Pancreas (tissue), 10 donors: ENCODE measurements at regions not wholly inside any gene's neighbourhood (a gene's known extent, or its start where the extent isn't known, plus 50 kb on each side); places are given as distances from the start of the nearest gene placed in this dataset.
"Not testable (repeated sequence)": the region's sequence is repeated elsewhere in the genome, so short reads cannot be mapped to it uniquely, and the experiment has no call there.

Source experiments
- ATAC-seq, 4 donors: fragments of 200-7000 bp; cut with Tn5 transposase; one replicate each; pipeline versions ENCODE4 v1.8.0 to v1.9.1; 2020; ENCODE audit warnings: mild to moderate bottlenecking in 4 of 4, moderate library complexity in 4 of 4
- DNase-seq, 6 donors: peaks; one replicate each; pipeline ENCODE4 v3.0.0-alpha.2; 2020
- FAIRE-seq: peaks from 2 replicates; lab custom pipeline; 2012; peaks lifted over from hg19 to GRCh38; lab: Jason Lieb, UNC
- H3K27ac ChIP-seq, 4 donors: fragments of 200-600 bp; sonication (generic); 1 replicate in 3 of 4; 2 replicates in 1 of 4; pipeline versions ENCODE4 v1.5.0 to v1.8.0; 2020
- H3K27me3 ChIP-seq, 4 donors: fragments of 200-600 bp; one replicate each; pipeline ENCODE4 v1.8.0; 2021
- H3K36me3 ChIP-seq, 3 donors: fragments of 200-600 bp; sonication (generic) in 1 of 3; one replicate each; pipeline versions ENCODE4 v1.5.0 to v1.8.0; 2020 to 2021
- H3K4me1 ChIP-seq, 3 donors: fragments of 200-600 bp; one replicate each; pipeline ENCODE4 v1.8.0; 2021
- H3K4me3 ChIP-seq, 4 donors: fragments of 200-600 bp; sonication (generic) in 2 of 4; one replicate each; pipeline versions ENCODE4 v1.5.0 to v1.8.0; 2020 to 2021
- H3K9me3 ChIP-seq, 4 donors: fragments of 200-600 bp; one replicate each; pipeline ENCODE4 v1.8.0; 2021
- CTCF ChIP-seq, 4 donors: fragments of 200-600 bp; sonication (generic) in 3 of 4; IDR thresholded peaks; one replicate each; pipeline versions ENCODE4 v1.5.0 to v1.8.0; 2021; ENCODE audit warnings: antibody characterized with exemption in 4 of 4
- WGBS, 2 donors: extraction: QIAGEN DNeasy Blood & Tissue Kit; methylation state at CpG; one replicate each; pipeline ENCODE4 v1.1.7; 2013; 5-methylcytosine and 5-hydroxymethylcytosine counted together
- intact Hi-C, 3 donors: fragments of 100-400 bp; cut with DNase I; formaldehyde crosslinking; loops; one replicate each; pipeline versions ENCODE4 v1.11.1 to v1.14.2; 2022
- donor health status: healthy with polysubstance abuse.
- donor health status: DM: no; HTN: no; CAD: no; lungs with moderate emphysema.
- donor health status: DM: no; HTN: no; CAD: no.
- donor health status: control.
- donor health status: control.
- donor health status: Bipolar disorder and iron deficiency.
- donor health status: DM: yes; HTN: yes; CAD: no.
- donor health status: DM: no; HTN: no; CAD: no.
- donor health status: DM: no; HTN: no; CAD: no.
- donor health status: DM: yes; HTN: yes; CAD: no.

GRCh38 chr5:25444697-25445096 is 799.9 kb upstream of the CDH10 start:
- H3K27ac ChIP-seq: no peak overlapping the region
- DNase-seq (no peak), ATAC-seq (no peak), FAIRE-seq (no peak)
- H3K36me3 ChIP-seq: no peaks in the 10 kb centered on the region
- H3K4me3 ChIP-seq: no peak overlapping the region
- 44 to 55% methylated on average over 2 of the region's 2 CpGs for WGBS, 2 donors
- H3K27me3 ChIP-seq: no peaks in the 10 kb centered on the region
- intact Hi-C loops: no loop called here
- H3K9me3 ChIP-seq: no peaks in the 10 kb centered on the region
- no peaks in the 10 kb centered on the region for H3K4me1 ChIP-seq
- TF ChIP-seq CTCF (IDR thresholded peaks at IDR 0.05): no peak

- WGBS, 2 donors: 46 to 61% methylated on average over 4 of the region's 4 CpGs
Observed at GRCh38 chr5:25441810-25442209, 797.0 kb upstream of the CDH10 start.

GRCh38 chr5:25439025-25439424 is 794.2 kb upstream of the CDH10 start:
- intact Hi-C loops: no loop called here
- FAIRE-seq (no peak), DNase-seq (no peak), ATAC-seq (no peak)
- no peaks in the 10 kb centered on the region for H3K36me3 ChIP-seq
- H3K27ac ChIP-seq: no peak overlapping the region
- WGBS, 2 donors: 62 to 72% methylated on average over 5 of the region's 5 CpGs
- no peak overlapping the region for H3K4me3 ChIP-seq
- no peak for TF ChIP-seq CTCF (IDR thresholded peaks at IDR 0.05)
- no peaks in the 10 kb centered on the region for H3K4me1 ChIP-seq
- H3K27me3 ChIP-seq: no peaks in the 10 kb centered on the region
- no peaks in the 10 kb centered on the region for H3K9me3 ChIP-seq

More at GRCh38 chr5:25441810-25442209, 797.0 kb upstream of the CDH10 start:
- intact Hi-C loops: no loop called here
- TF ChIP-seq CTCF (IDR thresholded peaks at IDR 0.05): no peak
- Histone ChIP-seq H3K4me1 (no peaks in the 10 kb centered on the region), H3K9me3 (no peaks in the 10 kb centered on the region), H3K27me3 (no peaks in the 10 kb centered on the region), H3K36me3 (no peaks in the 10 kb centered on the region), H3K4me3 (no peak overlapping the region), H3K27ac (no peak overlapping the region)
- FAIRE-seq (no peak), DNase-seq (no peak), ATAC-seq (no peak)

GRCh38 chr5:25438375-25438774 is 793.6 kb upstream of the CDH10 start:
- H3K27ac ChIP-seq, DNase-seq, ATAC-seq, H3K4me1 ChIP-seq, H3K36me3 ChIP-seq, H3K9me3 ChIP-seq, H3K27me3 ChIP-seq, FAIRE-seq, intact Hi-C loops, H3K4me3 ChIP-seq: not testable (repeated sequence)
- WGBS, 2 donors: 70 to 80% methylated on average over 6 of the region's 6 CpGs

DNA sequence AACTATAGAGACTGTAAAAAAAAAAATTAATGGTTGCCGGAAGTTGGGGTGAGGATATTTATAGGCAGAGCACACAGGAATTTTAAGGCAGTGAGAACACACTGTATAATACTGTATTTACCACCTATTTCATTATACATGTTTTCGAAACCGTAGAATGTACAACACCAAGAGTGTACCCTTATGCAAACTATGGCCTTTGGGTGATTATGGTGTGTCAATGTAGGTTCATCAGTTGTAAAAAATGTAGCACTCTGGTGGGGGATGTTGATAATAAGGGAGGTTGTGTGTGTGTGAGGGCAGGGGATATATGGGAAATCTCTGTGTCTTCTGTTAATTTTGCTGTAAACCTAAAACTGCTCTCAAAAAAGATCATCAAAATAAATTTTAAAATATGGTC is 791.7 kb upstream of the CDH10 start:
- intact Hi-C loops: no loop called here
- FAIRE-seq: no peak
- 81 to 92% methylated on average over 3 of the region's 3 CpGs for WGBS, 2 donors
- no peaks in the 10 kb centered on the region for H3K4me1 ChIP-seq
- DNase-seq: no peak
- TF ChIP-seq CTCF (IDR thresholded peaks at IDR 0.05): no peak
- ATAC-seq: no peak
- H3K9me3 ChIP-seq: no peaks in the 10 kb centered on the region
- no peak overlapping the region for H3K4me3 ChIP-seq
- no peak overlapping the region for H3K27ac ChIP-seq
- no peaks in the 10 kb centered on the region for H3K27me3 ChIP-seq
- H3K36me3 ChIP-seq: no peaks in the 10 kb centered on the region

DNA sequence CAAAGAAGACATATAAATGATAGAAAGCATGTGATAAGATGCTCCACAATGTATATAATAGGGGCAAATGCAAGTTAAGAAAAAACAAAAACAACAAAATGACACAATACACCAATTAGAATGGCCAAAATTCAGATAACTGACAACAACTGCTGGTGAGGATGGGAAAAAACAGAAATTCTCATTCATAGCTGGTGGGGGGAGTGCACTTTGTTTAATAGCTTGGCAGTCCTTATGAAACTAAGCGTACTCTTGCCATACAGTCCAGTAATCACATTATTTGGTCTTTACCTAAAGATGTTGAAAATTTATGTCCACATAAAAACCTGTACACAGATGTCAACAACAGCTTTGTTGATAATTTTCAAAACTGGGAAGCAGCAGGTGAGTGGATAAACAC is 791.1 kb upstream of the CDH10 start:
- FAIRE-seq: no peak
- TF ChIP-seq CTCF (IDR thresholded peaks at IDR 0.05): no peak
- WGBS, 2 donors: 66 to 88% methylated on average over 1 of the region's 1 CpG

More for the DNA sequence above, 791.1 kb upstream of the CDH10 start:
- Histone ChIP-seq H3K4me1 (no peaks in the 10 kb centered on the region), H3K9me3 (no peaks in the 10 kb centered on the region), H3K36me3 (no peaks in the 10 kb centered on the region), H3K27me3 (no peaks in the 10 kb centered on the region), H3K4me3 (no peak overlapping the region), H3K27ac (no peak overlapping the region)
- intact Hi-C loops: no loop called here
- ATAC-seq (no peak), DNase-seq (no peak)
